Esophagus muscularis mucosa (tissue), 3 donors: ENCODE measurements at regions not wholly inside any gene's neighbourhood (a gene's known extent, or its start where the extent isn't known, plus 50 kb on each side); places are given as distances from the start of the nearest gene placed in this dataset.

Experiments
- CTCF ChIP-seq, 3 experiments: fragments of 200-600 bp in 2 of 3; fragments of 450-650 bp in 1 of 3; sonication (generic) in 2 of 3; IDR thresholded peaks; one replicate each; pipeline ENCODE4 v1.5.1; 2017 to 2019; ENCODE audit warnings: antibody characterized with exemption in 3 of 3, mild to moderate bottlenecking in 2 of 3, moderate library complexity in 1 of 3
- POLR2A ChIP-seq: fragments of 450-650 bp; IDR thresholded peaks from one replicate; pipeline ENCODE4 v1.6.1; 2017; ENCODE audit warnings: antibody characterized with exemption, moderate library complexity, mild to moderate bottlenecking, low read depth

GRCh38 chr2:215830304-215830703 is 183.0 kb downstream of the MREG start:
- TF ChIP-seq CTCF (IDR thresholded peaks at IDR 0.05) (no peak), POLR2A (no peak)
